HG02884 (cell line): ENCODE measurements at regions not wholly inside any gene's neighbourhood (a gene's known extent, or its start where the extent isn't known, plus 50 kb on each side); places are given as distances from the start of the nearest gene placed in this dataset.
"Not testable (repeated sequence)": the region's sequence is repeated elsewhere in the genome, so short reads cannot be mapped to it uniquely, and the experiment has no call there.

ENCODE experiments used
- ATAC-seq: cut with Tn5 transposase; IDR thresholded peaks from one replicate; pipeline ENCODE4 v1.9.1; 2021; ENCODE audit warnings: mild to moderate bottlenecking, moderate library complexity; ENCODE audit not compliant: unreplicated experiment

DNA sequence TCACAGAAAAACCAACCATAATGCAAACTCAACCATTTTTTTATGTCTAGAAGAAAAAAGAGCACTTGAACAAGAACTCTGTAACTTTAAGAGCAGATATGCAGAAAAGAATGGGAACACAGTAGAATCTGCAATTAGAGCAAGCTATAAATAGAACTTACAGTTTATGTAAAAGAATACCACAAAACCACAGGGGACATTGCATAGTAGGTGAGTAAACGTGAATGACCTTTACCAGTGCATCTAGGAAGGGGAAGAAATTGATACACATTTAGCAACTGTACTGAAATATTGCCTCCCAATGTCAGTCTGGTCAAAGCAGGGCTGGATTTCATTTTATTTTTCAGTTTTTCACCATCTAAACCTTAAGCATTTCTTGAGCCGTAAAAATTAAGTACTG lies 242.2 kb upstream of the EDNRB start:
- peak; percentile 91 for ATAC-seq

DNA sequence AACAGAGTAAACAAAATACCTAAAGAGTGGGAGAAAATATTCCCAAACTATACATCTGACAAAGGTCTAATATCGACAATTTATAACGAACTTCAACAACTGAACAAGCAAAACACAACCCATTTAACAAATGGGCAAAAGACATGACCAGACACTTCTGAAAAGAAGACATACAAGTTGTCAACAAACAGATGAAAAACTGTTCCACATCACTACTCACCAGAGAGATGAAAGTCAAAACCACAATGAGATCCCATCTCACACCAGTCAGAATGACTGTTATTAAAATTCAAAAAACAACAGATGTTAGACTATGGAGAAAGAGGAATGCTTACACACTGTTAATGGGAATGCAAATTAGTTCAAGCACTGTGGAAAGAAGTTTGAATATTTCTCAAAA lies 233.8 kb upstream of the EDNRB start:
- ATAC-seq, result peak; percentile 59

DNA sequence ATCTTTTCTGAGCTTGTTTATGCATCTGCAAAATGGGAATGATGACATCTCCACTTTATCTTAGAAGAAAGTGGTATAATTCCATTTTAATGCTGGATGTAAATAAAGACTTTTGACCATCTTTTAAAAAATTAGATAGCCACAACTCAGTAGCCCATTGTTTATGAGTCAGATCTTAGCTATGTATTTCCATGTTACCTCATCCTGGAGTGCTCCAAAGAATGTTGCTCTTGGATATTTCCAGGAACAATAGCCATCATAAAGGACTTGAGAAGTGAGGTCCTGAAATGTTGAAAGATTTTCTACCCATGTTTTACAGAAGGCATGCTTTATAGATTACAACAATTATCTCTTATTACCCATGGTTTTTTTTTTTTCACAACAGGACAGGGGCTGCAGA lies 229.3 kb upstream of the EDNRB start:
- ATAC-seq, result no peak

DNA sequence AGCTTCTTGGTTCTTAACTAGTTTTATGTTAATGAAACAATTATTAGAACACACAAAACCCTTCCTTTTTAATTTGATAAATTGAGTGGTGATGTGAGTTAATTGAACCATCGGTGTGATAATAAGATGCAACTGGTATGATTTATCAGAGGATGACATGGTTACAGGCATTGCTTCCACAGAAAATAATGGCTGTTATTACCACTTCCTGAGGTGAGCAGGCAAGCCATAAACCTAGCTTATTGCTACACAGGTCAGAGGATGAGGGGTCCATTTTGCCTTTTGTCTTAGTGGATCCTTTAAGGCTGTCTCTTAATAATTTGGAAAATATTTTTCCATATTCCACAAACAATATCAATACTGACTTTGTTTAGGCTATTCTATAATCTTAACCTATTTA lies 226.6 kb upstream of the EDNRB start:
- no peak for ATAC-seq

DNA sequence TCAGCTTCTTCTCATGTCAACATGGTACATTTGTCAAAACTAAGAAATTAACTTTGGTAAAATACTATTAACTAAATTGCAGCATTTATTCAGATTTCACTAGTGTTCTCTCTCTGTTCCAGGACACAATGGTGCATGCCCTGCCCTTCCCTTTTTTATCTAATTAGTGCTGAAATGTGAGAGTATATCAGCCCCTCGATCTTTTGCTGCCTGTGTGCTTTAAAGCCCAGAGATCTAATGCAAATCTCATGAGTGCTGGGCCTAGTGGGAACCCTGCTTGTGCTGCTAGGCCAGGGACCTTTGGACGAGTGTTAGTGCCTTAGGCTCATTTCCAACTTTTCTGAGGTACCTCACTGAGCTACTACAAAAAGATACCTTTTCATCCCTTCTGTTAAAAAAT lies 221.1 kb upstream of the EDNRB start:
- no peak for ATAC-seq

DNA sequence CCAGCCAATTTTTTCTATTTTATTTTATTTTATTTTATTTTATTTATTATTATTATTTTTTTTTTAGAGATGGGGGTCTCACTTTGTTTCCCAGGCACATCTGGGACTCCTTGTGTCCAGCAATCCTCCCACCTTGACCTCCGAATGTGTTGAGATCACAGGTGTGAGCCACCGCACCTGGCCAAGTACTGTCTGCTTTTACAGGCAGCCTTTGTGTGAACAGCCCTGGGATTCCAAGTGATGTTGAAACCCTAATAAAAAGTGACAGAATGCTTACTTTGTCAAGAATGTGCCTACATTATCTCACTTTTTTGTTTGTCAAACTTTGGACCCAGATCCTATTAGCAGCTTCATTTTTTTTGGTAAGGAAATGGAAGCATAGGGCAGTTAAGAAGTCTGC lies 220.1 kb upstream of the EDNRB start:
- ATAC-seq, result no peak

DNA sequence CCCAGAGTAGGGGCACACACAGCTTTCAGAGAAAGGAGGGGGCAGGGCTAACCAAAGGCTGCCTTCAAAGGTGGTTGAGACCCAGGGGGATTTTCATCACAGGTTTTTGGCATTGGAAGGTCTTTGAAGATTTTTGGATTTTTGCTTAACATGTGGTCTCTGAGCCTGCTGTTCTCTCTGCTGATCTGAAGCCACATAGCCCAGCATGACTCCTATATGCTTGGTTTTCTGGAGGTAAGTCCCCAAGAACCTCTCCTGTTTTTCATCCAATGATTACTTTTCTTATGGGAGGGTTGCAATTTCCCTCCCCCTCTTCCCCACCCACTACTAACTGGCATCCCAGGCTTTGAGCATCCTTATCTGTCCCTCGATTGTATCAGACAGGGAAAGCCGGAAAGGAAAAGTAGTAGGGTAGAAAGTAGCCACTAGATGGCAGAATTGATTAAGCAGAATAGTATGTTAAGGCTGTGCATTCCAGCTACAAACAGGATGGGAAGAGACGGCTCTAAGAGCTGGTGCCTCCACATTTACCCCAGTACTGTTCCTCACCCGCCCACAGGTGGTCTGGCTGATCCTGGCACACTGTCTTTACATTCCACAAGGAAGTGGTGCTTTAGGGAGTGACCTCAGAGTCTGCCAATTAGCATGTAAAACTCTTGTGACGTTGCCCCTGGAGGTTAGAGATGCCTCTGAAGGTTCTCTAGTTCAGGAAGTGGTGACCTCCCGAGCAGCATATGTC lies 218.9 kb upstream of the EDNRB start:
- peak; percentile 85 for ATAC-seq

DNA sequence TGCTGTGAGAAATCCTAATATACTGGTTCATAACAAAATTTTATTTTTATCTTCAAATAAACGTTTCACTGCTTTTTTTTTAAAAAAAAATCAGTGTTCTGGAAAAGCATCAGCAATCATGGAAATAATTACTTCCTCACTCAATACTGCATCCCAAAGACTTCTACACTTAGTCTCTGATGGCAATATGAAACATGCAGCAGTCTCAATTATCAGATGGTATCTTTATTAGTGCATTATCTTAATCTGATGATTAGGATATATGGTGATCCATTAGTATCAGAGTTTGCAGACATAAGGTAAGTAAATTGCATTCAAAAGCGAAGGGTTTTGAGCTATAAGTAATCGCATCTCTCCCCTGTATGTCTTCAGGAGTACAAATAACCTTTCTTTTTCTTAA lies 218.3 kb upstream of the EDNRB start:
- no peak for ATAC-seq

DNA sequence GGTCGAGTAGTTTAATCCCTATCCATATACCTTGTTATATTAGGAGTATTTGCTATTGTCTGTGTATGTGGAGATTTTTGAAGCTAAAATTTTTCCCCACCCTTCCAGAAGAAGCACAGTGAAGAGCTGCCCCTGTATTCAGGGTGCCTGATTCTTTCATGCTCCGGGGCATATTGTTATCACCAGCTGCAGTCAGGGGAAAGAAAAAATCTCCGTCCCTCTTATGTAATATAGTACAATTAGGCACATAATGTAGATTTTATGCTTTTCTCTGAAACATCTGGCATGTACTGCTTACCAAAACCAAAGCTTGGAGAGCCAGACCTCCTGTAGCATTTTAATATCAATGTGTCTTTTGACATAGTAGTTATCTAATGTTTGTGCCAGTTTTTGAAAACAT lies 214.9 kb upstream of the EDNRB start:
- no peak for ATAC-seq

DNA sequence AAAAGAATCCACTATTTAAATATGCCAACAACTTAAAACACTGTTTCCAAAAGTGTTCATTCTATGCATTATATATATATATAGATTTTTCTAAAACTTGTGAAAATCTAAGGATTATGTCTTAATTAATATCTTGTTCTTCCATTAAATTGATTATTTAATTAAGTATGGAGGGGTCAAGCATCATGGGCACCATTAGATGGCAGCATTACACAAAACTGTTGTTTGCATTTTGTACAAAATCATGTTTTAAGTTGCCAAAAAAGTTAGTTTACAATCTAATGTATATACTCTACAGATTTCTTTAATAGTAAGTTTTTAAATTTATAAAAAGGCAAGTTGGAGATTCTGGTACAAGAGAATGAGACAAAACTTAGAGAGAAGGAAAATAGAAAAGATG lies 213.2 kb upstream of the EDNRB start:
- no peak for ATAC-seq

DNA sequence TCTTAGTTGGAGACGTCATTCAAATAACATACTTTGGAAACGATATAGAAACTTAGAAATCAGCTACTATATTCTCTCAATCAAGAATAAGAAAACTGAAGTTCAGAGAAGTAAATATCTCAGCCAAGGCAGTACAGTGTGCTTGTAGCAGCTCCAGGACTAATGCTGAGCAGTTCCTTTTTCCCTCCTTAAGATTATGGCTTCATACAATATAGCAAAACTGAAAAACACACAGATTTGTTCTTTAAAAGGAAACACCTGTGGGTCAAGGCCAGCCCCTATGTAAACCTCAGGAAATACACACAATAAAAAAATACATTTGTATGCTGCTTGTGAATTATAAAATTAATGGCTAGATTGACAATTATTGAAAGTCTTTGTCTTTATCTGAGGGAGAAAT lies 212.7 kb upstream of the EDNRB start:
- no peak for ATAC-seq

DNA sequence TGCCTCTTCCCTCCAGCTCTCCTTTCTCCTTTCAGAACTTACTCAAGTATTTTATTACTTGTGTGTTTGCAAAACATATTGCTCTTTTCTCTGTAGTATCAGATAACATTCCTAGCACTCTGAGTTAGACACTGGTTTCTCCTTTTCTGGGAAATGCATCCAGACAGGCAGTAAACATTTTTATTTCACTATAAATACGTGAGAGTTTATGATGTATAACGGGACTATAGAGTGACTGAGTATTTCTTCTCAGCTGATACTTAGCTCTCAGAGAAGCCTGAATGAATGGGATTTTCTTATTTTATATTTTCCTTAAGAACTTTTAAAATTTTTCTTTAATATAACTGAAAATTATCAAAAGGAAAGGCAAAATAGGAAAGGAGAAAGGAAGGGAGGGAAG lies 211.2 kb upstream of the EDNRB start:
- no peak for ATAC-seq

DNA sequence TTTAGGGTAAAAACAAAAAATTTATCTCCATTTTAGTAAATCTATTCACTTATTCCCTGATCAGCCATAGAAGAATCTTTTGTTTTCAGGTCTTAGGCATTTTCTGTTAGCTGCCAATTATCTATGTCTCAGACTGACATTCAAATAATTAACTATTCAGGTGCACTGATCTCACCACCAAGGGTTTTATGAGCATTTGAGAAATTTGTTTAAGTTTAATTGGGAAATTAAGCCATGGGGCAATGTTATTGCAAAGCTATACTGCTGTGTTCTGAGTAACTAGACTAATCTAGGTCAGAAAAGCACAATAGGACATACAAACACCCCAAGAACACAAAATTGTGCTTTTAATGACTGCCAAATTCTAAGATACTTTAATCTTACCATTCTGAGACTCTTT lies 210.7 kb upstream of the EDNRB start:
- ATAC-seq, result no peak

DNA sequence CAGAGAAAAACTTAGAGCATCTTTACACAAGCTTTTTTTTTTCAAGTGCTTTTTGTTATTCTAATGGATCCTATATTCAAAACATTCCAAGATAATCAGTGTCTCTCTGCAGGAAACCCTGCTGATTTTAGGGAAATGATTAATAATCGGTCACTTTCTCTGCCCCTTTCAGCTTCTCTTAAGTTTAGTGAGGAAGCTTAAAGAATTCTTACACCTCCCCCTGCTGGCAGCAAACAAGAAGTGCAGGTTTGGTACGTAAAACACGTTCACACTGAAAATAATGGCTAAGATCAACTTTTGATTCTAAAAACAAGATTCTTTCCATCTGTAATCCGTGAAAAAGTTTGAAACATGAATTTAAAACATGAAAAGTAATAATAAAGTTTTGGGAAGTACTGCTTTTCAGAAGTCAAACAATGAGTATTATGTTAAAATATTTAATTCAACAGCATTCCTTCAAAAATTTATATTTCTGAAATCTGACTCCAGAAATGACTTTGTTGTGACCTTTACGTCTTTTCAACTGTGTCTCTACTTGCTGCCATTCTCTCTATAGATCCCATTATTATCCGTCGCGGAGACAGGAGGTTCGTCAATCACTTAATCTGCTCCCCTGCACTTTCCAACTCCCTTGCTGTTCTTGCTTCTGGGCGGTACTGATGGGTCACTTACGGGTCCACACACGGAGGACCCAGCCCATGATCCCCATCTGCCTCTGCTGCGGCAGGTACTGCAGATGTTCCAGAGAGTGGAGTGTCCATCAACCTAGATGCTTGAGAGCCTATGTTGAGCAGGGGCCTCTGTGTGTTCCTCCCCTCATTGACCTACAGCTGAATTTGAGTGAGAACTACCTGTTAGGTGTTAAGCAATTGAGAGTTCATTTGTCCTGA lies 203.1 kb upstream of the EDNRB start:
- ATAC-seq, result peak; percentile 49

DNA sequence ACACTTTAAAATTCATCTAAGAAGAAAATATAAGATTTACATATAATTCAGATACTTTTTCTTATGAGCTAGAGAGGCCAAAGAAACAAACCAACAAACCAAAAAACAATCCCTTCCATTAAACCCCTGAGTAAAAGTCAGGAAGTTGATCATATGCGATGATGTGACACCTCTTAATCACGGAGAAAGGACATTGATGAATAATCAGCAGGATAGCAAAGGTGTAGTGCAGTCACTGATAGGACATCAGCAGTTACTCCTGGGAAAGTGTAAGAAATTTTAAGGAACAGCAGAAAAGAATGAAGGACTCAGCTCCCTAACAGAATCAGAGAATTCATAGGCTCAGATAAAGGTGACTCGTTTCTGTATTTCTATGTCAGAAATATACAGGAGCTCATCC lies 202.4 kb upstream of the EDNRB start:
- ATAC-seq, result no peak

DNA sequence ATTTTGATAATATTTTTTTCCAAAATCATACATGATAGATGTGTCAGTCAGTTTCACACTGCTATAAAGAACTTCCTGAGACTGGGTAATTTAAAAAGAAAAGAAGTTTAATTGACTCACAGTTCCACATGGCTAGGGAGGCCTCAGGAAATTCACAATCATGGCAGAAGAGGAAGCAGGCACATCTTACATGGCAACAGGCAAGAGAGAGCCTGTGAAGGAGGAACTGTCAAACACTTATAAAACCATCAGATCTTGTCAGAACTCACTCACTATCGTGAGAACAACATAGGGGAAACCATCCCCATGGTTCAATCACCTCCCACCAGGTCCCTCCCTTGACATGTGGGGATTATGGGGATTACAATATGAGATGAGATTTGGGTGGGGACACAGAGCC lies 201.5 kb upstream of the EDNRB start:
- ATAC-seq, result not testable (repeated sequence)

DNA sequence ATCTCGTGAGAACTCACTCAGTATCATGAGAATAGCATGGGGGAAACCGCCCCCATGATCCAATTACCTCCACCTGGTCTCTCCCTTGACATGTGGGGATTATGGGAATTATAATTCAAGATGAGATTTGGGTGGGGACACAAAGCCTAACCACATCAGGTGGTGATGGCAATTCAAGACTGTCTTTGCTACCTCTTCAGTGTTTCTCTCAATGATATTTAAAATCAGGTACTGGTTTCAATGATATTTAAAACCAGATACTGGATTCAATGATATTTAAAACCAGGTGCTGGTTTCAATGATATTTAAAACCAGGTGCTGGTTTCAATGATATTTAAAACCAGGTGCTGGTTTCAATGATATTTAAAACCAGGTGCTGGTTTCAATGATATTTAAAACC lies 198.4 kb upstream of the EDNRB start:
- ATAC-seq, result not testable (repeated sequence)

DNA sequence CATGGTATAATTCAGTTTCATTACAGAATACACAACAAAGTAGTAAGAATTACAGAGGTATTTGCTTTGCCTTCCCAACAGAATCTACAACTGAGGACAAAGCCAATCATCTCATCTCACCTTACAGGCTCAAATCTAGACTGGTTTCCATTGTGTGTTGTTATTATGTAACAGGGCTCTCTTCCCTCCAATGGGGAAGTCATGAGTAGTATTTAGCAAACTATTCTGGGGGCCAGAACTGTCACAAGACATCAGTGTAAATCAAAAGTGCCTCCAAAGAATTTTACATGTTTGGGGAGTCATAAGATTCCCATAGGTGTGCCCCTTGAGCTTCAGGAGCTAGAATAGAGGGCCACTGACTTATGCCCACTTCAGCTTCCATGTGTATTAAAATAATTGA lies 187.0 kb upstream of the EDNRB start:
- no peak for ATAC-seq

DNA sequence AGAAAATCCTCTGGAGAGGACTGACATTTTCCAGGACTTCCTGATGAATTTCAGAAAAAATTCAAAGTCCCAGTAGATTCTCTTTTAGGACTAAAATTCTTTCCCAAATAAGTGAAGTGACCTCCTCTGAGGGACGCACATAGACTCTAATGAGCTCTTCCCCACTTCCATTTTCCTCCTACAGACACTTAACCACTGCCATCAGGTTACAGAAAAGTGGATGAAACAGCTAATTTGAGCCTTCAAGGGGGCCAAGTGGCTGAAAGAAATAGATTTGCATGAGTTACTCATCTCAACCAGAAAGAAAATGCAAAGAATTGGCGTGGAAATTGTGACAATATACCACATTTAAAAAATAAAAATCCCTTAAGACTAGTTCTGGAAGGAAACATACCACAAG lies 185.3 kb upstream of the EDNRB start:
- ATAC-seq, result no peak

DNA sequence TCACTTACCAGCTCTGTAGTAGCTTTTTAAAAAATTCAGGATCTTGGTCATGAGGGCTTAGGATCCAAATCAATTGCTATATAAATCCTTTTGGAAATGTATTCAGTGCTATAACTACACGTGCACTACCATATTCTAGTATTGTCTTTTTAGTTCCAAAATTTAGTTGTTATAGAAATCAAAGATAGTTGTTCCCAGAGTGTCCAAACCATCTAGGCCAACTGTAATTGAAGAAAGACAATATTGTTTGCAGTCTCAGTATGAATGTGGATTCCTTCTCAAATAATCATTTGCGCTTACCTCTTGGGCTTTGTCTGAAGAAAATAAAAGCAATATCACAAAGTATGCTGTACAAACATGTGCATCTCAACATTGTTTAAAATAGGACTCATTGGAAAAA lies 184.1 kb upstream of the EDNRB start:
- ATAC-seq, result no peak

DNA sequence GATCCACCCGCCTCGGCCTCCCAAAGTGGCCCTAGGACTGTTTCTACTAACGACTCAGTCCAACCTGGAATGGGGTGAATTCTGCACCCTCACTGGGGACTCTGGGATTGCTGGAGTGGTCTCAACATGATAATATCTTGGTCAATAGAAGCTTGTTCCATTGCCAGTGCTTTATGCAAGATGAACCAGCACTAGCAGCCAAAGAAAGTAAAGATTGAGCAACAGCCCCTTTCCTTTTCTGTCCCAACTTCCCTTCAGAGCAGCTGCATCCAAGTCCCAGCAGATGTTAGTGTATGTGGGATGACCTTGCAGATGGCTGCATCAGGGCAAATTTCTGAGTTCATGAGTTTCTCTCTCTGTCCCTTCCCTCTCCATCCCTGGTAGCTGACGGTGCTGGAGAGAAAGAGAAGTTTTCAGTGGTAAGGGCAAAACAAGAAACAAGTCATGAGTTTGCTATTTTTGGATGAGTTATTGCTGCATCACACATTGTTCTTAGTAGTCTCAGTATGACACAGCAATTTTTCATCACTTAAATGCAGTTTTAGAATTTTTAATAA lies 183.6 kb upstream of the EDNRB start:
- ATAC-seq, result peak; percentile 66

DNA sequence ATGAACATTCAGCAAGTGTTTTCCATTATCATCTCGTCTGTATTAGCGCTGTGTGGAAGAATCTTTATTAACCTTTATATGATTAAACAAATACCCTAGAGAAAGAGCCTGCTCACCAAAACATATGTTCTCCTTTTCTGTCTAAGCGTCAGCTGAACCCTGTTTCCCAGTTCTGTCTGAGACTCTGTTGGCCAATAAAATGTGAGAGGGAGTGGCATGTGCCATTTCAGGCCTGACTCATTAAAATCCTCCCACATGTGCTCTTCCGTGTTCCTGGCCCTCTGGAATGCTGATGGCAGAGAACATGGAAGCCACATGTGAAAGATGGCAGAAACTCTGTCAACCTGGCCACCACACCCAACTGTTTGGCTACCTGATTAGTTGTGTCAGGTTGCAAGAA lies 181.9 kb upstream of the EDNRB start:
- no peak for ATAC-seq
